OCI-LY1 (cell line): ENCODE measurements at regions not wholly inside any gene's neighbourhood (a gene's known extent, or its start where the extent isn't known, plus 50 kb on each side); places are given as distances from the start of the nearest gene placed in this dataset.

Source experiments
- H2AFZ ChIP-seq: fragments of 200-600 bp; sonication (generic), shearing (Covaris generic); 2 replicates; pipeline ENCODE4 v1.6.0; 2014; ENCODE audit warnings: antibody characterized with exemption, mild to moderate bottlenecking, low read length
- H3F3A ChIP-seq: fragments of 200-600 bp; sonication (generic), shearing (Covaris generic); 2 replicates; pipeline ENCODE4 v1.6.0; 2014; ENCODE audit warnings: mild to moderate bottlenecking, antibody characterized with exemption, low read length, moderate library complexity; ENCODE audit not compliant: insufficient read depth
- H3K27ac ChIP-seq: fragments of 200-600 bp; sonication (generic); 2 replicates; pipeline ENCODE4 v1.5.1; 2014; ENCODE audit warnings: low read length, mixed run types, mild to moderate bottlenecking, low read depth; ENCODE audit not compliant: poor library complexity, severe bottlenecking
- H3K27me3 ChIP-seq: fragments of 200-600 bp; sonication (generic); 2 replicates; pipeline ENCODE4 v1.6.0; 2014; ENCODE audit warnings: antibody characterized with exemption, mild to moderate bottlenecking, low read length, moderate library complexity; ENCODE audit not compliant: insufficient read depth
- H3K36me3 ChIP-seq: fragments of 200-600 bp; sonication (generic); 2 replicates; pipeline ENCODE4 v1.6.1; 2014; ENCODE audit warnings: mild to moderate bottlenecking, antibody characterized with exemption, low read length, moderate library complexity, mixed read lengths; ENCODE audit not compliant: insufficient read depth
- H3K4me1 ChIP-seq: fragments of 200-600 bp; sonication (generic); 2 replicates; pipeline ENCODE4 v1.5.1; 2014; ENCODE audit warnings: mild to moderate bottlenecking, low read length, moderate library complexity; ENCODE audit not compliant: insufficient read depth, severe bottlenecking
- H3K4me2 ChIP-seq: fragments of 200-600 bp; sonication (generic), shearing (Covaris generic); 2 replicates; pipeline ENCODE4 v1.6.1; 2014; ENCODE audit warnings: low read length
- H3K4me3 ChIP-seq: fragments of 200-600 bp; sonication (generic); 2 replicates; pipeline ENCODE4 v1.5.1; 2014; ENCODE audit warnings: low read length, low read depth, mild to moderate bottlenecking, mixed read lengths; ENCODE audit not compliant: poor library complexity, severe bottlenecking
- H3K79me2 ChIP-seq: fragments of 200-600 bp; shearing (Covaris generic); 2 replicates; pipeline ENCODE4 v1.6.1; 2016; ENCODE audit warnings: mixed run types, low read length, mixed read lengths; ENCODE audit not compliant: insufficient read depth
- H3K9ac ChIP-seq: fragments of 200-600 bp; sonication (generic), shearing (Covaris generic); 2 replicates; pipeline ENCODE4 v1.6.1; 2014; ENCODE audit warnings: mild to moderate bottlenecking, low read length, mixed read lengths
- H3K9me2 ChIP-seq: fragments of 200-600 bp; sonication (generic), shearing (Covaris generic); 2 replicates; pipeline ENCODE4 v1.6.1; 2014; ENCODE audit warnings: low read depth, mild to moderate bottlenecking, low read length, mixed read lengths
- H3K9me3 ChIP-seq: fragments of 200-600 bp; shearing (Covaris generic); 2 replicates; pipeline ENCODE4 v1.6.1; 2014; ENCODE audit warnings: low read length, mixed read lengths
- H4K20me1 ChIP-seq: fragments of 200-600 bp; sonication (generic), shearing (Covaris generic); 2 replicates; pipeline ENCODE4 v1.6.0; 2016; ENCODE audit warnings: mild to moderate bottlenecking, low read length; ENCODE audit not compliant: insufficient read depth
- CTCF ChIP-seq: fragments of 200-600 bp; sonication (generic), shearing (Covaris generic); IDR thresholded peaks from 2 replicates; pipeline ENCODE4 v1.5.1; 2017; ENCODE audit warnings: mild to moderate bottlenecking, antibody characterized with exemption, low read length, moderate library complexity, mixed read lengths
- EZH2 ChIP-seq: fragments of 200-600 bp; sonication (generic), shearing (Covaris generic); IDR thresholded peaks from 2 replicates; pipeline ENCODE4 v1.8.0; 2017; ENCODE audit warnings: borderline replicate concordance, mixed run types, mild to moderate bottlenecking, antibody characterized with exemption, low read length, moderate library complexity, mixed read lengths

- Histone ChIP-seq H3K9me2 (no peaks in the 10 kb centered on the region), H3K9ac (no peak overlapping the region), H3K4me1 (no peaks in the 10 kb centered on the region), H2AFZ (no peak overlapping the region), H3K9me3 (no peaks in the 10 kb centered on the region), H4K20me1 (no peaks in the 10 kb centered on the region), H3F3A (no peaks in the 10 kb centered on the region), H3K27ac (no peak overlapping the region), H3K36me3 (no peaks in the 10 kb centered on the region), H3K27me3 (no peaks in the 10 kb centered on the region), H3K79me2 (no peaks in the 10 kb centered on the region), H3K4me3 (no peak overlapping the region), H3K4me2 (no peak overlapping the region)
- TF ChIP-seq CTCF: no peak
- TF ChIP-seq EZH2: no peak
Measured at GRCh38 chr6:8551993-8552392, 116.6 kb upstream of the SLC35B3 start.

- Histone ChIP-seq H3K36me3 (no peaks in the 10 kb centered on the region), H3F3A (no peaks in the 10 kb centered on the region), H3K4me1 (no peaks in the 10 kb centered on the region), H3K9me2 (no peaks in the 10 kb centered on the region), H2AFZ (no peak overlapping the region), H3K4me3 (no peak overlapping the region), H3K27me3 (no peaks in the 10 kb centered on the region), H4K20me1 (no peaks in the 10 kb centered on the region), H3K9me3 (no peaks in the 10 kb centered on the region), H3K9ac (no peak overlapping the region), H3K27ac (no peak overlapping the region), H3K4me2 (no peak overlapping the region), H3K79me2 (no peaks in the 10 kb centered on the region)
- TF ChIP-seq CTCF (no peak), EZH2 (no peak)
Measured at GRCh38 chr6:8551386-8551785, 116.0 kb upstream of the SLC35B3 start.

- Histone ChIP-seq H3K4me1 (no peaks in the 10 kb centered on the region), H3K4me2 (no peak overlapping the region), H3K27ac (no peak overlapping the region), H4K20me1 (no peaks in the 10 kb centered on the region), H3K9me2 (no peaks in the 10 kb centered on the region), H3K9me3 (no peaks in the 10 kb centered on the region), H2AFZ (no peak overlapping the region), H3F3A (no peaks in the 10 kb centered on the region), H3K4me3 (no peak overlapping the region), H3K27me3 (no peaks in the 10 kb centered on the region), H3K9ac (no peak overlapping the region), H3K36me3 (no peaks in the 10 kb centered on the region), H3K79me2 (no peaks in the 10 kb centered on the region)
- TF ChIP-seq EZH2: no peak
- no peak for TF ChIP-seq CTCF
Measured at GRCh38 chr6:8549074-8549790, 113.9 kb upstream of the SLC35B3 start.
